ENCODE measurements at regions not wholly inside any gene's neighbourhood (a gene's known extent, or its start where the extent isn't known, plus 50 kb on each side); places are given as distances from the start of the nearest gene placed in this dataset.

- TF ChIP-seq FOXM1 (IDR thresholded peaks at IDR 0.05; ENCODE audit: low read depth): no peak
- TF ChIP-seq NRF1 (IDR thresholded peaks at IDR 0.05; ENCODE audit: low read depth, low read length): no peak
- TF ChIP-seq, protein P1, sequence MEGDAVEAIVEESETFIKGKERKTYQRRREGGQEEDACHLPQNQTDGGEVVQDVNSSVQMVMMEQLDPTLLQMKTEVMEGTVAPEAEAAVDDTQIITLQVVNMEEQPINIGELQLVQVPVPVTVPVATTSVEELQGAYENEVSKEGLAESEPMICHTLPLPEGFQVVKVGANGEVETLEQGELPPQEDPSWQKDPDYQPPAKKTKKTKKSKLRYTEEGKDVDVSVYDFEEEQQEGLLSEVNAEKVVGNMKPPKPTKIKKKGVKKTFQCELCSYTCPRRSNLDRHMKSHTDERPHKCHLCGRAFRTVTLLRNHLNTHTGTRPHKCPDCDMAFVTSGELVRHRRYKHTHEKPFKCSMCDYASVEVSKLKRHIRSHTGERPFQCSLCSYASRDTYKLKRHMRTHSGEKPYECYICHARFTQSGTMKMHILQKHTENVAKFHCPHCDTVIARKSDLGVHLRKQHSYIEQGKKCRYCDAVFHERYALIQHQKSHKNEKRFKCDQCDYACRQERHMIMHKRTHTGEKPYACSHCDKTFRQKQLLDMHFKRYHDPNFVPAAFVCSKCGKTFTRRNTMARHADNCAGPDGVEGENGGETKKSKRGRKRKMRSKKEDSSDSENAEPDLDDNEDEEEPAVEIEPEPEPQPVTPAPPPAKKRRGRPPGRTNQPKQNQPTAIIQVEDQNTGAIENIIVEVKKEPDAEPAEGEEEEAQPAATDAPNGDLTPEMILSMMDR (IDR thresholded peaks at IDR 0.05): no peak
- TF ChIP-seq, protein P2, sequence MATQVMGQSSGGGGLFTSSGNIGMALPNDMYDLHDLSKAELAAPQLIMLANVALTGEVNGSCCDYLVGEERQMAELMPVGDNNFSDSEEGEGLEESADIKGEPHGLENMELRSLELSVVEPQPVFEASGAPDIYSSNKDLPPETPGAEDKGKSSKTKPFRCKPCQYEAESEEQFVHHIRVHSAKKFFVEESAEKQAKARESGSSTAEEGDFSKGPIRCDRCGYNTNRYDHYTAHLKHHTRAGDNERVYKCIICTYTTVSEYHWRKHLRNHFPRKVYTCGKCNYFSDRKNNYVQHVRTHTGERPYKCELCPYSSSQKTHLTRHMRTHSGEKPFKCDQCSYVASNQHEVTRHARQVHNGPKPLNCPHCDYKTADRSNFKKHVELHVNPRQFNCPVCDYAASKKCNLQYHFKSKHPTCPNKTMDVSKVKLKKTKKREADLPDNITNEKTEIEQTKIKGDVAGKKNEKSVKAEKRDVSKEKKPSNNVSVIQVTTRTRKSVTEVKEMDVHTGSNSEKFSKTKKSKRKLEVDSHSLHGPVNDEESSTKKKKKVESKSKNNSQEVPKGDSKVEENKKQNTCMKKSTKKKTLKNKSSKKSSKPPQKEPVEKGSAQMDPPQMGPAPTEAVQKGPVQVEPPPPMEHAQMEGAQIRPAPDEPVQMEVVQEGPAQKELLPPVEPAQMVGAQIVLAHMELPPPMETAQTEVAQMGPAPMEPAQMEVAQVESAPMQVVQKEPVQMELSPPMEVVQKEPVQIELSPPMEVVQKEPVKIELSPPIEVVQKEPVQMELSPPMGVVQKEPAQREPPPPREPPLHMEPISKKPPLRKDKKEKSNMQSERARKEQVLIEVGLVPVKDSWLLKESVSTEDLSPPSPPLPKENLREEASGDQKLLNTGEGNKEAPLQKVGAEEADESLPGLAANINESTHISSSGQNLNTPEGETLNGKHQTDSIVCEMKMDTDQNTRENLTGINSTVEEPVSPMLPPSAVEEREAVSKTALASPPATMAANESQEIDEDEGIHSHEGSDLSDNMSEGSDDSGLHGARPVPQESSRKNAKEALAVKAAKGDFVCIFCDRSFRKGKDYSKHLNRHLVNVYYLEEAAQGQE (IDR thresholded peaks at IDR 0.05; ENCODE audit: low read depth, low read length): no peak
- no peak for TF ChIP-seq SMC3 (IDR thresholded peaks at IDR 0.05; ENCODE audit: low read depth, low read length)
These were observed 381.8 kb upstream of the EPHA3 start for GRCh38 chr3:88725440-88726165.
